IPS-NIHi11 (cell line): ENCODE measurements at regions not wholly inside any gene's neighbourhood (a gene's known extent, or its start where the extent isn't known, plus 50 kb on each side); places are given as distances from the start of the nearest gene placed in this dataset.
A peak's percentile ranks its signal among the peaks of the same experiment; 100 is the strongest.

Experiments
- DNase-seq: peaks from one replicate; pipeline ENCODE4 v3.0.0; 2012; ENCODE audit warnings: mixed read lengths, low spot score

GRCh38 chr1:5750186-5751162 is 241.8 kb downstream of the NPHP4 start:
- DNase-seq = no peak

- DNase-seq = no peak
These were observed 243.7 kb downstream of the NPHP4 start for GRCh38 chr1:5748286-5749225.

DNA sequence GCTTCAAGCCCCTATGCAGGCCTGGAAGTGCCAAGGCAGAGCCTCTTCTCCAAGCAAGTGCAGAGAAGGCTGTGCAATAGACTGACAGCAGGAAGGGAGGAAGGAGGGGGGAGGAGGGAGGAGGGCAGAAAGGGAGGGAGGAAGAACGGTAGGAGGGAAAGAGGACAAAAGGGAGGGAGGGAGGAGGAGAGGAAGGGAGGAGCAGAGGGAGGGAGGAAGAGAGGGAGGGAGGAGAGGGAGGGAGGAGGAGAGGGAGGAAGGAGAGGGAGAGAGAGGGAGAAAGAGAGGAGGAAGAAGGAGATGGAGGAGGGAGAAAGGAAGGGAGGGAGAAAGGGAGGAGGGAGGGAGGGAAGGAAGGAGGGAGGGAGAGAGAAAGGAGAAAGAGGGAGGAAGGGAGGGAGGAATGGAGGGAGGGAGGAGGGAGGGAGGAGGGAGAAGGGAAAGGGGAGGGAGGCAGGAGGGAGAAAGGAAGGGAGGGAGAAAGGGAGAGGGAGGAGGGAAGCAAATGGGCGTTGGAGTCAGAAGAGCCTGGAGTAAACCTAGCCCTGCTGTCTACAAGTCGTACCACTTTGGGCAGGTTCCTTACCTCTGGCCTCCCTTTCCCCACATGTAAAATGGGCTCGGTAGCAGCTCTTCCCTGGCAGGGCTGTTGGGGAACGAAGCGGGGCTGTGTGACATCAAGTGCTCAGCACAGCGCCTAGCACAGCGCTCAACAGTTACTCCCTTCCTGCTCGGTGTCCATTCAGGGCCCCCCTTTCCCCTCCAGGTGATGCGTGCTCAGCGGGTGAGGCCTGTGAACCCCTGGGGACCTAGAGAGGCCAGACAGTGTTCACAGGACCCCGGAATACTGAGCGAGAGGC is 244.6 kb downstream of the NPHP4 start:
- no peak for DNase-seq

GRCh38 chr1:5746611-5747425 is 245.4 kb downstream of the NPHP4 start:
- DNase-seq = no peak

DNA sequence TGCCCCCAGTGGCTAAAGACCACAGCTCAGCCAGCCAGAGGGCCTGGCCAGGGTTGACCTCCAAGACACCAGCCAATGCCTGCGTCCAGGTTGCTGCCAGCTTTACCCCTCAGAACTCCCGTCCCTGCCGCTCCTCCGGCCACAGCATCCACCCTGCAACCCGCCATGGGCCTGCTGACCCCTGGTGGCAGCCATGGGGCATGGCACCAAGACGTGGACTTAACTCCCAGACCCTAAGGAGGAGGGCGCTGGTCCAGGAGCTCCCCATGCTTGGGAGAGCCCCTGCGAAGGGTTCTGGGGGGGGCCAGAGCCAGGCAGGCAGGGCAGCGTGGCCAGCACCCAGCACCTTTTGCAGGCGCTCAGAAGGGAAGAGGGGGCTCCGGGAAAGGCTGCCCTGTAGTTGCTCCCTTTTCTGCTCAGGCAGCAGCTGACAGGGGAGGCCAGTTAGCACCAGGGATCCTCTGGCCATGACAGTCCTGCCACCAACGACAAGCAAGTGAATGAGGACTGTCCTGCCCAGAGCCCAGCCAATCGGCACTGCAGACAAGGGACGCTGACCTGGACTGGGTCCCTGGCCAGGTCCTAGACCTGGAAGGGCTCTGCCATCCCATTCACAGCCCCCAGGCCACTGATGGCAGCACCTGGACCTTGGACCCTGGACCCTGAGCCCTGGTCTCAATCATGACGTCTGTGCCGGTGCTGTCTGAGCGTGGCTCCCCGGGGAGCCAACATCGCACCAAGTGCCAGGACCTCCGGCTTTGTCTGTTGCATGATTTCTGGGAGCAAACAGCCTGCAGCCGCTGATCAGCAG is 246.2 kb downstream of the NPHP4 start:
- peak; percentile 95 for DNase-seq

DNA sequence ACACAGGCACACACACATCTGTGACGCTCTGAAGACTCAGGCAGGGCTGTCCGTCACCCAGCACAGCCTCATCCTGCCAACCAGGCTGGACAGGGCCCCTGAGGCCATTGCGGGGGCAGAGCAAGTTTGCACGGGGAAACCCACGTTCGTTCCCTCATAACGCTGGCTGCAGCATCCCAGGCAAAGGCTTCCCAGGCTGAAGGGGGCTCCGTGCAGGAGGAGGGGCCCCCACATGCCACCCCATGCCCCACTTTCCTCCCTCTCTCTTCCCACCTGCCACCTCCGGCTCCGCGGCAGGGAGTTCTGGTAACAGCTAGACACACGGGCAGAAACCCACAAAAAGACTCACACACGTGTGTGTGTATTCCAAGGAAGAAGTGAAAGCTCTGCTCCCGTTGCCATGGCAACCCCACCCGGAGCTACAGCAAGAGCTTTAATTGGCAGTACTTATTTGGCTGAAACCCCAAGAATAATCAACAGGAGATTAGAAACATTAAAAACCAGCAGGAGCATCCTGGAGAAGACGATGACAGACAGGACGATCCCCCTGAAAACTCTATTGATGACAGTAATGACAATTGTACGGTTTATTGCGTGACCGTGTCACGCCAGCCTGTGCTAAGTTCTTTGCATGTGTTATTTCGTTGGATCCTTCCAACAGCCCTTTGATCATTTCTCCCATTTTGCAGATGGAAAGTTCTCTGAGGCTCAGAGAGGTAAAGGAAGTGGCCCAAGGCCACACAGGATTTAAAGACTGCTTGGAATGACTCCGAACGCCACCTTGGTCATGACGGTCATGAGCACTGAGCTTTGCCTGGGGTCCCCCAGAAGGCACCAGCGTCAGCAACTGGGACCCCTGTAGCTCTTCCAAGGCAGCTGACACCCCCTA is 247.1 kb downstream of the NPHP4 start:
- peak; percentile 47 for DNase-seq

DNA sequence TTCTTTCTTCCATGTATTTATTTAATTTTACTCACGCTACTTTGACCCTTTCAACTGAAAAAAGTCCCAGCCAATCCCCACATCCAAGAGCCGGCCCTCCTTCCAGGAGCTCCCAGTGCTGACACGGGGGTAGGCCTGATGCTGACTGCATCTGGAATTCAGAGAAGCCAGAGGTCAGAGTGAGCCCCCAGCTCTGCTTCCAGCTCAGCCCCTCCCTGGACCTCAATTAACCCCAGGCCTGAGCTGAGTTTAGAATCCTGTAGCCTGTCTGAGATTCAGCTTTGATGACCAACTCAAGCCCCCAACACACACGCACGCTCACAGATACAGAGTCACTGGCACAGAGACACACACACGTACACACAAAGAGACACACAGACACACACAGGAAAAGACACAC is 247.9 kb downstream of the NPHP4 start:
- no peak for DNase-seq

DNA sequence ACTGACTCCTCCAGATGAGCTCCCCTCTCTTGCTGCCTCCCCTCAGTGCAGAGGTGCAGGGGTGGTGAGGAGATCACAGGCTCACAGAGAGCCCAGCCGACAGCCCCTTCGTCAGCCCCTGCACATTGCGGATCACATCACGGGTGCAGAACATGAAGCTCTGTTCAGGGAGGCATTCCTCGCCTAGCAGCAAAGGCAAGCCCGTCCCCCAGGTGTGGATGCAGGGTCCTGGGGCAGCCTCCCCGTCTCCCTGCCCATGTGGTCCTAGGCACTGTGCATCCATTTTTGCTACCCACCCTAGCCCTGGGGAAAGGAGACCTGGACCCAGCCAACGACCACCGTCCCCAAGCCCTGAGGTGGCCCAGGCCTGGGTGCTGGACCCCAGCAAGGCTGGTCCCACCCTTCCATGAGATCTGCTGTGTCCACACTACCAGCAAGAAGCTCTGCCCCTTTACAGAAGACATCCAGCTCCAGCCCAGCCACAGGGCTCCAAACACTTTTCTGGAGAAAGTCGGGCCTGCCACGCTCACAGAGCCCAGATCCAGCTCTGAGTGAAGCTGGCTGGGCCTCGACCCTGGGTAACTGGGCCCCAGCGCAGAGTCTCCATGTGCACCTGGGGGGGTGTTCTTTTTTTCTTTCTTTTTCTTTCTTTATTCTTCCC is 248.7 kb downstream of the NPHP4 start:
- no peak for DNase-seq

GRCh38 chr1:5742801-5743200 is 249.4 kb downstream of the NPHP4 start:
- no peak for DNase-seq

DNA sequence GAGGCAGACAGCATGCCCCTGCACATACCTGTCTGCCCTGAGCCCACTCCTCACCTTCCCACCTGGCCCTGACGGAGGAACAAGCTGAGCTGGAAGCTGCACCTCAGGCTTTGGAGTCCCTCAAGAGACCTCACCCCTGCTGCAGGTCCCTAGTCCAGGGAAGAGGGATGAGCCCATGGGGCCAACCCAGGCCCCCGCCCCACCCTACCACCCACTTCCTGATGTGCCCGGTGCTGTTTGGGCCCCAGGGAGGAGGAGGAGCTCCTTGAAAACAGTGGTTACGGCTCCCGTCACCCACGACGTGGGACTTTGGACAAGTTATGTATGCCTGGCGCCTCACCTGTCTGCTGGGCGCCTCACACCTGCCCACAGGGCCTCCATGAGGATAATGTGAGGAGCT is 250.2 kb downstream of the NPHP4 start:
- no peak for DNase-seq

GRCh38 chr1:5740865-5741860 is 251.1 kb downstream of the NPHP4 start:
- no peak for DNase-seq

DNA sequence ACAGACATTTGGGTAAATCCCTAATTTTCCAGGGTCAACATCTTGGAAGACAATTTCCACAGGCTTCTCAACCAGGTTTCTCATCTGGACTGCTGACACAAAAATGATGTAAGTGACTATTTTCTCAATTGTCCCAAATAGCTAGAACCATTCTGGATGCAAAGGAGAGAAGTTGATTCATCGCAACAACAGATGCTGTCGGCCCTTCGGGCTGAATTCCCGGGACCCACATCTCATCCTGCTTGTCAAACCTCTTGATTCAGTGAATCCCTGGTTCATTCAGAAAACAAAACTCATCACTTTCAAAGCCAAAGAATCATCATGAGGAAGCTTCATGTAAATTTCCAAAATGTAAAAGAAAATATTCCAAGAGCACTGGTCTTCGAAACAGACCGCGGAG is 251.8 kb downstream of the NPHP4 start:
- DNase-seq = no peak

GRCh38 chr1:5739561-5740078 is 252.6 kb downstream of the NPHP4 start:
- no peak for DNase-seq

- no peak for DNase-seq
These were observed 253.2 kb downstream of the NPHP4 start for GRCh38 chr1:5738911-5739462.

DNA sequence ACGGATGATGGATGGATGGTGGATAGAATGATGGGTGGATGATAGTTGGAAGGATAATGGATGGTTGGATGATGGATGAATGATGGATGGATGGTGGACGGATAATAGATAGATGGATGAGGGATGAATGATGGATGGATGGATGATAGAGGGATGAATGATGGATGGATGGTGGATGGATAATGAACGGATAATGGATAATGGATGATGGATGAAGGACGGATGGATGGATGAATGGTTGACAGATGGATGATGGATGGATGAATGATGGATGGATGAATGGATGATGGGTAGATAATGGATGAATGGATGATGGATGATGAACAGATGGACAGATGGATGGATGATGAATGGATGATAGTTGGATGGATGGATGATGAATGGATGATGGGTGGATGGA is 255.1 kb downstream of the NPHP4 start:
- no peak for DNase-seq

GRCh38 chr1:5734996-5735395 is 257.2 kb downstream of the NPHP4 start:
- no peak for DNase-seq

DNA sequence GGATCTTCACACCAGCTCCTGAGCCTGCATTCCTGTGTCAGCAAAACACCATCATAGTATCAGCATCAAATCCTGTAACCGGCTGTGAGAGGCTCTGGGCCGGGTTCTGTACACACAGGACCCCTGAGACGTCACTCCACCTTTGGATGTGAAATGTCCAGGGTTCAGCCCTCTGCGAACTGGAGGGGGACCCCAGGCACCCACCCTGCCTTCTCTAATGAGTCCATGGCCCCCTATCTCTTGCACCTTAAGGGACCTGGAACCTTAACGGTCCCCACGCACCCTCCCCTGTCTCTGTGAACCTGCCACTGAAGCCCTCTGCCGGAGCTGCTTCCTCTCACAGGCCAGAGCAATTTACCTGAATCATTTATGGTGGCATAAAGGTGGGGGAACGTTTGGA is 257.8 kb downstream of the NPHP4 start:
- DNase-seq = no peak
